GM18867 (cell line): ENCODE measurements at regions not wholly inside any gene's neighbourhood (a gene's known extent, or its start where the extent isn't known, plus 50 kb on each side); places are given as distances from the start of the nearest gene placed in this dataset.

Source experiments
- ATAC-seq: cut with Tn5 transposase; IDR thresholded peaks from one replicate; pipeline ENCODE4 v1.9.1; 2021; ENCODE audit warnings: mild to moderate bottlenecking, moderate library complexity; ENCODE audit not compliant: unreplicated experiment

DNA sequence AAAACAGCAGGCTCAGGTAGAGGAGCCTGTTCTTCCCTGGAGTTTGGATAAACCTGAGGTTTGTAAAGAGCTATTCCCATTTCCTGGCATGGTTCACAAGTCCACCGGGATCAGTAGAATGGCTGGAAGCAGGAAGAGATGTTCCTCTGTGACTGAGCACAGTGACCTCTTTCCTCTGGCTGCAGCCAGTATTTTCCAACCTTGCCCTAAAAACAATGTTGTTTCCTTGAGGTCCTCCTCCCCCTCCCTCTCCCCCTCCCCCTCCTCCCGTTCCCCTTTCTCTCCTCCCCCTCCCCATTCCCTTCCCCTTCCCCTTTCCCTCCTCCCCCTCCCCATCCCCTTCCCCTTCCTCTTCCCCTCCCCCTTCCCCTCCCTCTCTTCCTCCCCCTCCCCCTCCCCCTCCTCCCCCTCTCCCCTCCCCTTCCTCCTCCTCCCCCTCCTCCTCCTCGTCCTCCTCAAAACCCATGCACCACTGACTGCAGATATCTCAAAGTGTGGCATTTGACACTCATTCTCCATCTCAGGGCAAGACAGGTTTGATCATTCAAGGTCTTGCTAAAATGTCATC, 58.9 kb upstream of the MON1B start:
- ATAC-seq, result no peak

DNA sequence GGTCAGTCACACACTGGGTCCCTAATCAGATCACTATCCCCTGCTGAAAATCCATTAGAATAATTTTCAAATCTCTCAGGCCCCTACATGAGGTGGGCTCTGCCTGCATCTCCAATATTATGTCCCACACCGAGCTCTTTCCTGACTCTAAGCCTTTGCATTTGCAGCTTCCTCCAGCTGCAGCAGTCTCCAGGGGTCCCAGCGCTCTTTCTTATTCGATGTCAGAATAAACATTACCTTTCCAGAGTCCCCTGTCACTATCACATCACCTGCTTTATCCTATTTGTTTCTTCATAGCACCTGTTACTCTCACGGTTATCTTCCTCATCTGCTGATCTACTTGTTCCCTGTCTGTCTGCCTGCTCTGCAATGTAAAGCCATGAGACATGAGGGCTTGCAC, 57.3 kb upstream of the MON1B start:
- no peak for ATAC-seq

DNA sequence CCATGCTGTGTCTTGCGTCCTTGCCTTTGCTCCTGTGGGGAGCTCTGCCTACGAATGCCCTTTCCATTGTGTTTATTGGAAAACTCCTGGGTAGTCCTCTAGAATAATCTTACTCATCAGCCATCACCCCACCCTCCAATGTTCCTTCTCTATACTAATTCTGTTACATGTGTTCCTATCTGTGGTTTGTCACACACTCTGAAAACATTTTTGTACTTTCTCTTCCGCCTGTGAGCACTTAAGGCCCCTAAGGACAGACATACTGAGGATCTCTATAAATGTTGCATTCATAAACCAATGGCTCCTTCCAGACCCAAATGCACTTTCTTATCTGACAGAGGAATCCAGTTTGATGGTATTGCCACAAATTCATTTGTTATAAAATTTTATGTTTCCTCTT, 53.9 kb upstream of the MON1B start:
- no peak for ATAC-seq
